B cell (primary cell): ENCODE measurements at regions not wholly inside any gene's neighbourhood (a gene's known extent, or its start where the extent isn't known, plus 50 kb on each side); places are given as distances from the start of the nearest gene placed in this dataset.

Source experiments
- EZH2 ChIP-seq: IDR thresholded peaks from 2 replicates; pipeline ENCODE4 v1.6.1; 2012; ENCODE audit warnings: borderline replicate concordance, low read depth, mild to moderate bottlenecking, moderate library complexity, low read length; ENCODE audit not compliant: insufficient read depth, poor library complexity, severe bottlenecking
- TF ChIP-seq, protein P1 (sequence below): fragments of 200-600 bp; IDR thresholded peaks from one replicate; pipeline ENCODE4 v1.8.0; 2022; ENCODE audit warnings: antibody characterized with exemption, mild to moderate bottlenecking

DNA sequence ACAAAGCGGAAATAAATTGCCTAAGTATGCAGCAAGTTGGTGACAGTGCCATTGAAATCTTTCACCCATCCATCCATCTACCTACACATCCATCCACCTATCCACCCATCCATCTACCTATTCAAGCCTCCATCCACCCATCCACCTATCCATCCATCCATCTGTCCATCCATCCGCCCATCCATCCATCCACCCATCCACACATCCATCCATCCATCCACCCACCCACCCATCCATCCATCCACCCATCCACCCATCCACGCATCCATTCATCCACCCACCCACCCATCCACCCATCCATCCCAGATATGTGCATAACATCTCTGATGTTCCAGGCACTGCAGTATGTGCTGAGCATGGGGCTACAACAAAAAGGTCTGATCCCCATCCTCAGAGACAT is 277.5 kb downstream of the IRF8 start:
- TF ChIP-seq, protein P1, sequence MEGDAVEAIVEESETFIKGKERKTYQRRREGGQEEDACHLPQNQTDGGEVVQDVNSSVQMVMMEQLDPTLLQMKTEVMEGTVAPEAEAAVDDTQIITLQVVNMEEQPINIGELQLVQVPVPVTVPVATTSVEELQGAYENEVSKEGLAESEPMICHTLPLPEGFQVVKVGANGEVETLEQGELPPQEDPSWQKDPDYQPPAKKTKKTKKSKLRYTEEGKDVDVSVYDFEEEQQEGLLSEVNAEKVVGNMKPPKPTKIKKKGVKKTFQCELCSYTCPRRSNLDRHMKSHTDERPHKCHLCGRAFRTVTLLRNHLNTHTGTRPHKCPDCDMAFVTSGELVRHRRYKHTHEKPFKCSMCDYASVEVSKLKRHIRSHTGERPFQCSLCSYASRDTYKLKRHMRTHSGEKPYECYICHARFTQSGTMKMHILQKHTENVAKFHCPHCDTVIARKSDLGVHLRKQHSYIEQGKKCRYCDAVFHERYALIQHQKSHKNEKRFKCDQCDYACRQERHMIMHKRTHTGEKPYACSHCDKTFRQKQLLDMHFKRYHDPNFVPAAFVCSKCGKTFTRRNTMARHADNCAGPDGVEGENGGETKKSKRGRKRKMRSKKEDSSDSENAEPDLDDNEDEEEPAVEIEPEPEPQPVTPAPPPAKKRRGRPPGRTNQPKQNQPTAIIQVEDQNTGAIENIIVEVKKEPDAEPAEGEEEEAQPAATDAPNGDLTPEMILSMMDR = no peak
- TF ChIP-seq EZH2 = no peak
